GM11168 (cell line): ENCODE measurements at regions not wholly inside any gene's neighbourhood (a gene's known extent, or its start where the extent isn't known, plus 50 kb on each side); places are given as distances from the start of the nearest gene placed in this dataset.

Experiments used
- in situ Hi-C: fragments of 300-500 bp; cut with MboI; formaldehyde crosslinking; loops from one replicate; pipeline ENCODE4 v1.12.0; 2022; ENCODE audit warnings: low sequenced_read_pairs; ENCODE audit not compliant: unreplicated experiment

- in situ Hi-C loops, result no loop called here
Measured at GRCh38 chr22:49204599-49205482, 622.8 kb downstream of the BRD1 start.

GRCh38 chr22:49203859-49204598, 623.6 kb downstream of the BRD1 start:
- in situ Hi-C loops, result no loop called here

GRCh38 chr22:49203091-49203858, 624.4 kb downstream of the BRD1 start:
- in situ Hi-C loops, result no loop called here

GRCh38 chr22:49202226-49202625, 625.4 kb downstream of the BRD1 start:
- in situ Hi-C loops, result no loop called here

GRCh38 chr22:49201046-49201970, 626.4 kb downstream of the BRD1 start:
- in situ Hi-C loops, result no loop called here

GRCh38 chr22:49199224-49199623, 628.4 kb downstream of the BRD1 start:
- in situ Hi-C loops, result no loop called here

GRCh38 chr22:49198705-49199084, 629.0 kb downstream of the BRD1 start:
- in situ Hi-C loops, result no loop called here

GRCh38 chr22:49197986-49198704, 629.5 kb downstream of the BRD1 start:
- in situ Hi-C loops, result no loop called here

GRCh38 chr22:49197505-49197904, 630.2 kb downstream of the BRD1 start:
- in situ Hi-C loops, result no loop called here

GRCh38 chr22:49196046-49196511, 631.6 kb downstream of the BRD1 start:
- in situ Hi-C loops, result no loop called here

- in situ Hi-C loops, result no loop called here
Measured at GRCh38 chr22:49195636-49196035, 632.0 kb downstream of the BRD1 start.

- in situ Hi-C loops, result no loop called here
Measured at GRCh38 chr22:49193901-49194465, 633.7 kb downstream of the BRD1 start.

- in situ Hi-C loops, result no loop called here
Measured at GRCh38 chr22:49193348-49193747, 634.3 kb downstream of the BRD1 start.

GRCh38 chr22:49192857-49193250, 634.8 kb downstream of the BRD1 start:
- in situ Hi-C loops, result no loop called here

GRCh38 chr22:49192180-49192856, 635.4 kb downstream of the BRD1 start:
- in situ Hi-C loops, result no loop called here

- in situ Hi-C loops, result no loop called here
Measured at GRCh38 chr22:49191506-49191980, 636.1 kb downstream of the BRD1 start.

GRCh38 chr22:49190816-49191505, 636.7 kb downstream of the BRD1 start:
- in situ Hi-C loops, result no loop called here
